Cerebellar cortex (tissue), 1 donor: ENCODE measurements at regions not wholly inside any gene's neighbourhood (a gene's known extent, or its start where the extent isn't known, plus 50 kb on each side); places are given as distances from the start of the nearest gene placed in this dataset.

Source experiments
- DNase-seq: peaks from one replicate; pipeline ENCODE4 v3.0.0-alpha.2; 2015; ENCODE audit warnings: low spot score

DNA sequence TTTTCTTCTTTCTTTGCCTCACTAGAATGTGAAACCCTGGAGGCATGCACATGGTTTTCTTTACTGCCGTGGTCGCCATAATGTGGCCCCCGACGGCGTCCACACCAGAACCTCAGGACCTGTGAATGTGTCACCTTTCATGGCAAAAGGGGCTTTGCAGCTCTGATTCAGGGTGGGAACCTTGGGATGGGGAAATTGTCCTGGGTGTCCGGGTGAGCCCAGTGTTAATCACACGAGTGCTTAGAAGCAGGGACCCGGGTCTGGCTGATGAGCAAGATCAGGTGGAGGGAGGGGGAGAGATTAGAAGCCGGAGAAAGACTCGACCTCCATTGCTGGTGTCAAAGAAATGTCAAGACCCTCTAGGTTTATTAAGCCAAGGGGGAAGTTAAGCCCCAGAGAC, 74.7 kb upstream of the SHISAL1 start:
- no peak for DNase-seq

GRCh38 chr22:44386386-44387035, 73.8 kb upstream of the SHISAL1 start:
- DNase-seq = no peak

- no peak for DNase-seq
Measured at GRCh38 chr22:44385781-44386180, 73.0 kb upstream of the SHISAL1 start.

DNA sequence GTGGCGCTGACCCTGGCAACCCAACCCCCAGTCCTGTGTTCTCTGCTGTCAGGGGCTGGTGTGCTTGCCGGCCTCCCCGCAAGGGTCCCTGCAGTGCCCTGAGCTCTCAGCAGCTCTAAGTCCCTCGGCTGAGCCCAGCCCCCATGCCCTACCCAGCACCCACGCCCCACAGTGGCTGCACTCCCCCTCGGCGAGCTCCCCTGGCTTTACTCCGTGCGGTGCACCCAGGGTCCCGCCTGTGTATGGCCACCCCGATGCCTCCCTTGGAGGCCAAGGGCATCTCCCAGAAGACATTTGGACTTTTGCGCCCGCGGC, 72.5 kb upstream of the SHISAL1 start:
- DNase-seq = no peak

DNA sequence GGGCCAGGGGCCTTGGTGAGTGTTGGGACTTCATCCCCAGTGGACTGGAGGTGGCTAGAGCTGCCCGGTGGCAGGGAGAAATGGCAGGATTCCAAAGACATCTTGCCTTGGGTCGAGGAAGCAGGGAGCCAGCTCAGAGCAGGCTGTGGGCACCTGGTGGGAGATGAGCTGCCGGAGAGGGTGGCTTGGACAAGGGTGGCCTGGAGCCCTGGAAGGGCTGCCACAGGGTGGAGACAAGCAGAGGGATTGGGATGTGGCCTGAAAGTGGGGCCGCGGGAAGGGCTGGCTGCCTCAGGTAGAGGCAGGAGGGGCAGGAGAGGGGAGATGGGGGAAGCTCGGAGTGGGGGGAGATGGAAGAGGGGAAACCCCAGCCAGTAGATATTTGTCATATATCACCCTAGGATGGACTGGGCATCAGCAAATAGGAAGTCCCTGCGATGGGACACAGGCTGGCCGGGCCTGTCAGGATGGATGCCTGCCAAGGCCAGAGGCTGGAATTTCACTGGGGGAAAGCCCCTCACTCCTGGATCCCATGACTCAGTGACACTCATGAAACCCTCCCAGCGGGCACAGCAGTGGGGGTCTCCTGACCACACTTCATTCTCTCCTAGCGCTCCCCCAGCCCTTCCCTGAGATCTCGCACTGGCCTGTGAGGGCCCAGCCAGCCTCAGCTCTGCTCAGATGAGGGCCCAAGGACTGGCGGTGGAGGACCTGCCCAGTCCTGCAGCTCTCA, 72.0 kb upstream of the SHISAL1 start:
- DNase-seq = no peak

GRCh38 chr22:44383652-44384562, 71.2 kb upstream of the SHISAL1 start:
- no peak for DNase-seq

DNA sequence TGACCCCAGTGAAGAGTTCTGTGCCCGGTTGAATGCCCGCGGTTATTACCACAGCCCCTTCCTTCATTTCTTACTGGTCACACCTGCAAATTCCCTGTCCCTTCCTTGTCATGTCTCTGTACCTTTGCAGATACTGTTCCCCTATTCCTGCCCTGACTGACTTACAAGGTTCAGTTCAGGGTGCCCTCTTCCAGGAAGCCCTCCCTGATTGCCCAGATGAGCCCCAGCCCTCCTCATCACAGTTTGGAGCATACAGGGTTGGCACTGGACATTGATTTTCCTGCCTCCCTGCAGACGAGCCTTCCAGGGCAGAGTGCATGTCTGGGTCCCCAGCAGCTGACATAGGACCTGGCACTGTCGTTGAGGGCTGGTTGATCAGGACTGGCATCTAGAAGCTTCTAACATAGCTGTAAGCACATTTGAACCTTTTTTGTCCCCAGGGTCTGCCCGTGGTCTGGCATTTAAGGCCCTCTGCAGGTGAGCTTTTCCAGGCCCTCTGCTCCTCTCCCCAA, 70.4 kb upstream of the SHISAL1 start:
- no peak for DNase-seq

GRCh38 chr22:44382116-44383038, 69.6 kb upstream of the SHISAL1 start:
- DNase-seq = no peak

GRCh38 chr22:44381761-44382115, 69.0 kb upstream of the SHISAL1 start:
- DNase-seq = no peak

GRCh38 chr22:44380756-44381486, 68.2 kb upstream of the SHISAL1 start:
- no peak for DNase-seq

GRCh38 chr22:44379817-44380755, 67.3 kb upstream of the SHISAL1 start:
- DNase-seq = no peak

DNA sequence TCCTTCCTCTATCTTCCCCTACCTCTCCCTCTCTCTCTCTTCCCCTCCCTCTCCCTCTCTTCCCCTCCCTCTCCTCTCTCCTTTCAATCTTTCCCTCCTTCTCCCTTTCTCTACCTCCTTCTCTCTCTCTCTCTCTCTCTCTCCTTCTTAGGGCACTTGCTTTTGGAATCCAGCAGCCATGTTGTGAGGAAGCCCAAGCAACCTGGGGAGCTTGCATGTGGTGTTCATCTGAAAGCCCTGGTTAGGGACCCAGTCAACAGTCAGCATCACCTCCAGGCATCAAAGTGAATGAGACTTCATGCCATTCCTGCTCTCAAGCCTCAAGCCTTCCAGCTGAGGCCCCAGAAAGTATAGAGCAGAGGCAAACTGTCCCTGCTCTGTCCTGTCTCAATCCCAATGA, 65.6 kb upstream of the SHISAL1 start:
- no peak for DNase-seq

GRCh38 chr22:44375451-44375850, 62.7 kb upstream of the SHISAL1 start:
- no peak for DNase-seq

DNA sequence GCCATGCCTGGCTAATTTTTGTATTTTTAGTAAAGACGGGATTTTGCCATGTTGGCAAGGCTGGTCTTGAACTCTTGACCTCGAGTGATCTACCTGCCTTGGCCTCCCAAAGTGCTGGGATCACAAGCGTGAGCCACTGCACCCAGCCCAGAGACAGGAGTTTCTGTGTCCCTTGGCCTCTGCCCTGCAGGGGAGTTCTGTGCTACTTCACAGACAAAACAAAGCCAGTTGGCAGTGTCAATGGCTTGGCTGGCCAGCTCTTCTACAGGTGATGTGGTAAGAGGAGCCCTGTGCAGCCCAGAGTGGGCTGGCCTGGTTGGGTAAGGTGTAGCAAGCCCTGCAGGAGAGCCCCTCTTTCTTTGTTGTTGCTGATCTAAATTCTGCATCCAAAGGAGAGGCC, 60.5 kb upstream of the SHISAL1 start:
- DNase-seq = no peak

DNA sequence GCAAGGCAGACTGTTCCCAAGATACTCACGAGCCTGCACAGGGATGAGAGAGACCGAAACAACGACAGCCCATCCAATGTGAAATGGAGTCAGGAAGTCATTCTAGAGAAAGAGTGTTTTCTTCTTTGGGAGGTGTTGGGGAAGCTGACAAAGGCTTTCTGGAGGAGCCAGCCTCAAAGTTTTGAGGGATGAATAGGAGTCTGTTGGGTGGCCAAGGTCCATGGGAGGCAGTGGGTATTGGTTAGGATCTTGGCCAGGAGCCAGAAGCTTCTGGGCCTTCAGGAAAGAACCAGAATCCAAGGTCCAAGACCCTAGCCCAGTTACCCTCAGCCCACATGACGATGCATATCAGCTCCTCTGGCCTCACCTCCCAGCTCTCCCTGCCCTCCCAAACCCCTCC, 59.9 kb upstream of the SHISAL1 start:
- DNase-seq = no peak

GRCh38 chr22:44371741-44372525, 59.2 kb upstream of the SHISAL1 start:
- DNase-seq = no peak

GRCh38 chr22:44369916-44370801, 57.4 kb upstream of the SHISAL1 start:
- DNase-seq = no peak

GRCh38 chr22:44369293-44369661, 56.5 kb upstream of the SHISAL1 start:
- DNase-seq = no peak
